ENCODE measurements at regions not wholly inside any gene's neighbourhood (a gene's known extent, or its start where the extent isn't known, plus 50 kb on each side); places are given as distances from the start of the nearest gene placed in this dataset.

GRCh38 chr11:129733384-129733783 is 82.3 kb upstream of the TMEM45B start:
- no peak for DNase-seq
- H3K27ac ChIP-seq: no peak overlapping the region
- no peak for TF ChIP-seq CTCF (IDR thresholded peaks at IDR 0.05)
- H3K9ac ChIP-seq (ENCODE audit: low read depth in 2 of 2, low read length in 2 of 2): no peak overlapping the region
- H3K9me3 ChIP-seq: no peaks in the 10 kb centered on the region
- H3K36me3 ChIP-seq: no peaks in the 10 kb centered on the region
- H3K4me3 ChIP-seq: no peak overlapping the region
- intact Hi-C loops (cut with DNase I): no loop called here
- no peaks in the 10 kb centered on the region for H3K4me1 ChIP-seq
- no peaks in the 10 kb centered on the region for H3K27me3 ChIP-seq

GRCh38 chr11:129733981-129734380 is 81.7 kb upstream of the TMEM45B start:
- TF ChIP-seq CTCF (IDR thresholded peaks at IDR 0.05): no peak
- H3K27ac ChIP-seq: no peak overlapping the region
- no peaks in the 10 kb centered on the region for H3K4me1 ChIP-seq
- no peak overlapping the region for H3K4me3 ChIP-seq
- no peaks in the 10 kb centered on the region for H3K36me3 ChIP-seq
- DNase-seq: no peak
- intact Hi-C loops (cut with DNase I): no loop called here
- no peak overlapping the region for H3K9ac ChIP-seq (ENCODE audit: low read depth in 2 of 2, low read length in 2 of 2)
- H3K9me3 ChIP-seq: no peaks in the 10 kb centered on the region
- no peaks in the 10 kb centered on the region for H3K27me3 ChIP-seq

GRCh38 chr11:129734654-129735053 is 81.0 kb upstream of the TMEM45B start:
- no peak for TF ChIP-seq CTCF (IDR thresholded peaks at IDR 0.05)
- no peak overlapping the region for H3K9ac ChIP-seq (ENCODE audit: low read depth in 2 of 2, low read length in 2 of 2)
- H3K36me3 ChIP-seq: no peaks in the 10 kb centered on the region
- intact Hi-C loops (cut with DNase I): no loop called here
- H3K27me3 ChIP-seq: no peaks in the 10 kb centered on the region
- H3K9me3 ChIP-seq: no peaks in the 10 kb centered on the region
- no peak overlapping the region for H3K27ac ChIP-seq
- H3K4me1 ChIP-seq: no peaks in the 10 kb centered on the region
- DNase-seq: no peak
- no peak overlapping the region for H3K4me3 ChIP-seq

GRCh38 chr11:129737831-129738230 is 77.8 kb upstream of the TMEM45B start:
- Histone ChIP-seq H3K27me3 (no peaks in the 10 kb centered on the region), H3K27ac (no peak overlapping the region), H3K9ac (ENCODE audit: low read depth in 2 of 2, low read length in 2 of 2) (no peak overlapping the region), H3K9me3 (no peaks in the 10 kb centered on the region), H3K4me1 (no peaks in the 10 kb centered on the region), H3K4me3 (no peak overlapping the region), H3K36me3 (no peaks in the 10 kb centered on the region)
- TF ChIP-seq CTCF (IDR thresholded peaks at IDR 0.05): no peak
- DNase-seq: no peak
- intact Hi-C loops (cut with DNase I): no loop called here

- no peak overlapping the region for H3K27ac ChIP-seq
- no peaks in the 10 kb centered on the region for H3K36me3 ChIP-seq
- H3K4me3 ChIP-seq: no peak overlapping the region
- intact Hi-C loops (cut with DNase I): no loop called here
- H3K4me1 ChIP-seq: no peaks in the 10 kb centered on the region
- no peak for DNase-seq
- no peaks in the 10 kb centered on the region for H3K9me3 ChIP-seq
- TF ChIP-seq CTCF (IDR thresholded peaks at IDR 0.05): no peak
- H3K27me3 ChIP-seq: no peaks in the 10 kb centered on the region
- H3K9ac ChIP-seq (ENCODE audit: low read depth in 2 of 2, low read length in 2 of 2): no peak overlapping the region
Observed at GRCh38 chr11:129738242-129738641, 77.4 kb upstream of the TMEM45B start.

- no peaks in the 10 kb centered on the region for H3K27me3 ChIP-seq
- DNase-seq: no peak
- no peak for TF ChIP-seq CTCF (IDR thresholded peaks at IDR 0.05)
Observed at GRCh38 chr11:129739339-129739738, 76.3 kb upstream of the TMEM45B start.

More at GRCh38 chr11:129739339-129739738, 76.3 kb upstream of the TMEM45B start:
- no peak overlapping the region for H3K4me3 ChIP-seq
- intact Hi-C loops (cut with DNase I): no loop called here
- H3K4me1 ChIP-seq: no peaks in the 10 kb centered on the region
- no peak overlapping the region for H3K9ac ChIP-seq (ENCODE audit: low read depth in 2 of 2, low read length in 2 of 2)
- no peaks in the 10 kb centered on the region for H3K36me3 ChIP-seq
- H3K27ac ChIP-seq: no peak overlapping the region
- no peaks in the 10 kb centered on the region for H3K9me3 ChIP-seq

Measured in colonic mucosa (tissue), 4 donors.